HG03135 (cell line): ENCODE measurements at regions not wholly inside any gene's neighbourhood (a gene's known extent, or its start where the extent isn't known, plus 50 kb on each side); places are given as distances from the start of the nearest gene placed in this dataset.
A peak's percentile ranks its signal among the peaks of the same experiment; 100 is the strongest.
"Not testable (repeated sequence)": the region's sequence is repeated elsewhere in the genome, so short reads cannot be mapped to it uniquely, and the experiment has no call there.

Experiments
- ATAC-seq: cut with Tn5 transposase; IDR thresholded peaks from one replicate; pipeline ENCODE4 v1.9.1; 2021; ENCODE audit warnings: mild to moderate bottlenecking, moderate library complexity; ENCODE audit not compliant: unreplicated experiment

- no peak for ATAC-seq
Measured at GRCh38 chr4:64016893-64017292, 392.4 kb downstream of the TECRL start.

GRCh38 chr4:64014647-64015046, 394.6 kb downstream of the TECRL start:
- no peak for ATAC-seq

- ATAC-seq, result peak; percentile 71
Measured at GRCh38 chr4:64001229-64001898, 407.9 kb downstream of the TECRL start.

- no peak for ATAC-seq
Measured at GRCh38 chr4:64000241-64000640, 409.0 kb downstream of the TECRL start.

- no peak for ATAC-seq
Measured at GRCh38 chr4:63986253-63986652, 423.0 kb downstream of the TECRL start.

- ATAC-seq, result no peak
Measured at GRCh38 chr4:63983224-63983623, 426.0 kb downstream of the TECRL start.

- ATAC-seq, result no peak
Measured at GRCh38 chr4:63965875-63966274, 443.4 kb downstream of the TECRL start.

GRCh38 chr4:63942706-63943286, 466.5 kb downstream of the TECRL start:
- ATAC-seq, result not testable (repeated sequence)

- ATAC-seq, result no peak
Measured at GRCh38 chr4:63937961-63938360, 471.3 kb downstream of the TECRL start.

- no peak for ATAC-seq
Measured at GRCh38 chr4:63922146-63922545, 487.1 kb downstream of the TECRL start.

GRCh38 chr4:63921561-63921960, 487.7 kb downstream of the TECRL start:
- ATAC-seq, result no peak

GRCh38 chr4:63919636-63920365, 489.4 kb downstream of the TECRL start:
- no peak for ATAC-seq

- no peak for ATAC-seq
Measured at GRCh38 chr4:63906660-63907183, 502.5 kb downstream of the TECRL start.

GRCh38 chr4:63904201-63904600, 505.0 kb downstream of the TECRL start:
- no peak for ATAC-seq

- ATAC-seq, result no peak
Measured at GRCh38 chr4:63901304-63901703, 507.9 kb downstream of the TECRL start.

GRCh38 chr4:63898961-63899360, 510.3 kb downstream of the TECRL start:
- no peak for ATAC-seq

GRCh38 chr4:63894161-63894560, 515.1 kb downstream of the TECRL start:
- no peak for ATAC-seq

- no peak for ATAC-seq
Measured at GRCh38 chr4:63869370-63869769, 539.9 kb downstream of the TECRL start.

- ATAC-seq, result no peak
Measured at GRCh38 chr4:63851496-63851895, 557.8 kb downstream of the TECRL start.

- ATAC-seq, result no peak
Measured at GRCh38 chr4:63841266-63841665, 568.0 kb downstream of the TECRL start.

GRCh38 chr4:63831590-63832155, 577.6 kb downstream of the TECRL start:
- ATAC-seq, result no peak
